GM12878 (cell line): ENCODE measurements at regions not wholly inside any gene's neighbourhood (a gene's known extent, or its start where the extent isn't known, plus 50 kb on each side); places are given as distances from the start of the nearest gene placed in this dataset.

Experiments
- ATAC-seq: fragments of 200-7000 bp; cut with Tn5 transposase; 3 replicates; pipeline ENCODE4 v1.9.1; 2020; ENCODE audit warnings: mild to moderate bottlenecking, moderate library complexity
- BruUV-seq: library from RNA; stranded (reverse); fragments of 400-500 nt; replicated peaks from 2 replicates; lab custom pipeline; 2021; lab: Mats Ljungman, UMichigan
- CTCF ChIA-PET: fragments of 300-600 bp; sonication (Branson Sonifier 250); formaldehyde crosslinking; extraction: SDS; loops from one replicate; lab custom pipeline; 2021; ENCODE audit warnings: inconsistent platforms; lab: Yijun Ruan, JAX
- POLR2A ChIA-PET: fragments of 350-600 bp; formaldehyde crosslinking; extraction: SDS; loops from one replicate; lab custom pipeline; 2021; ENCODE audit warnings: inconsistent platforms; lab: Charles Lee
- RAD21 ChIA-PET: fragments of 300-600 bp; sonication (Branson Sonifier 250); formaldehyde crosslinking; loops from one replicate; lab custom pipeline; 2023; ENCODE audit warnings: antibody characterized with exemption; ENCODE audit not compliant: unreplicated experiment; lab: Charles Lee
- SMC1A ChIA-PET: fragments of 300-600 bp; sonication (Branson Sonifier 250); formaldehyde crosslinking; loops from one replicate; lab custom pipeline; 2023; ENCODE audit not compliant: unreplicated experiment, uncharacterized antibody; lab: Charles Lee
- DNase-seq: peaks from one replicate; pipeline ENCODE4 v3.0.0-alpha.2; 2011; ENCODE audit warnings: low read depth, low spot score
- FAIRE-seq: peaks from 3 replicates; lab custom pipeline; 2011; peaks lifted over from hg19 to GRCh38; lab: Jason Lieb, UNC
- H2AFZ ChIP-seq: 2 replicates; pipeline ENCODE4 v1.6.0; 2011; ENCODE audit warnings: low read depth, low read length, control low read depth; ENCODE audit not compliant: control insufficient read depth
- H3K27ac ChIP-seq: 2 replicates; pipeline ENCODE4 v1.5.1; 2011; ENCODE audit warnings: control low read depth; ENCODE audit not compliant: control insufficient read depth, insufficient read depth
- H3K27me3 ChIP-seq, 2 experiments: replicated peaks in 1 of 2; 2 replicates each; pipeline versions ENCODE4 v1.6.0 to v1.6.1; 2011; ENCODE audit warnings: low read length in 1 of 2; ENCODE audit not compliant: control insufficient read depth in 2 of 2, insufficient read depth in 2 of 2
- H3K36me3 ChIP-seq, 2 experiments: 2 replicates each; pipeline ENCODE4 v1.5.1; 2011; ENCODE audit warnings: low read length in 1 of 2; ENCODE audit not compliant: control insufficient read depth in 2 of 2, insufficient read depth in 2 of 2
- H3K4me1 ChIP-seq: 2 replicates; pipeline ENCODE4 v1.6.1; 2011; ENCODE audit warnings: mild to moderate bottlenecking, low read length, moderate library complexity, mixed read lengths; ENCODE audit not compliant: control insufficient read depth, insufficient read depth
- H3K4me2 ChIP-seq: 2 replicates; pipeline ENCODE4 v1.6.0; 2011; ENCODE audit warnings: control low read depth; ENCODE audit not compliant: control insufficient read depth, insufficient read depth
- H3K4me3 ChIP-seq: fragments of 200-600 bp; sonication (generic); 2 replicates; pipeline ENCODE4 v1.5.1; 2016
- H3K79me2 ChIP-seq: 2 replicates; pipeline ENCODE4 v1.6.0; 2011; ENCODE audit warnings: low read length; ENCODE audit not compliant: control insufficient read depth, insufficient read depth
- H3K9ac ChIP-seq: 2 replicates; pipeline ENCODE4 v1.8.0; 2011; ENCODE audit warnings: low read length, control low read depth, mixed read lengths; ENCODE audit not compliant: control insufficient read depth, insufficient read depth
- H3K9me3 ChIP-seq: replicated peaks from 3 replicates; pipeline ENCODE4 v1.5.1; 2011; ENCODE audit warnings: mild to moderate bottlenecking, low read length; ENCODE audit not compliant: control insufficient read depth, insufficient read depth
- H4K20me1 ChIP-seq: 2 replicates; pipeline ENCODE4 v1.6.0; 2011; ENCODE audit not compliant: control insufficient read depth, insufficient read depth
- BACH1 ChIP-seq: fragments of 450-650 bp; IDR thresholded peaks from 2 replicates; pipeline ENCODE4 v1.6.1; 2017; ENCODE audit warnings: mild to moderate bottlenecking, borderline replicate concordance
- CBX3 ChIP-seq: fragments of 200-600 bp; sonication (generic); IDR thresholded peaks from 2 replicates; pipeline ENCODE4 v1.6.1; 2016; ENCODE audit warnings: low read depth, borderline replicate concordance
- EZH2 ChIP-seq: IDR thresholded peaks from 2 replicates; pipeline ENCODE4 v1.6.1; 2012; ENCODE audit warnings: low read depth, mild to moderate bottlenecking, control low read depth, inconsistent platforms, low read length, borderline replicate concordance; ENCODE audit not compliant: control insufficient read depth
- FOXM1 ChIP-seq: IDR thresholded peaks from 2 replicates; pipeline ENCODE4 v1.6.1; 2012; ENCODE audit warnings: low read depth, mild to moderate bottlenecking, inconsistent platforms, low read length, moderate library complexity
- IRF4 ChIP-seq: IDR thresholded peaks from 2 replicates; pipeline ENCODE4 v1.6.1; 2011; ENCODE audit warnings: low read depth, low read length
- JUNB ChIP-seq: IDR thresholded peaks from 2 replicates; pipeline ENCODE4 v1.6.1; 2016; ENCODE audit warnings: antibody characterized with exemption, mild to moderate bottlenecking
- NBN ChIP-seq: fragments of 450-650 bp; IDR thresholded peaks from 2 replicates; pipeline ENCODE4 v1.6.1; 2016
- NRF1 ChIP-seq: conservative IDR thresholded peaks from 2 replicates; pipeline ENCODE4 v1.6.1; 2011; ENCODE audit warnings: mild to moderate bottlenecking, low read depth, low read length, improper control_type of control experiment
- SMARCA5 ChIP-seq: fragments of 450-650 bp; IDR thresholded peaks from 2 replicates; pipeline ENCODE4 v1.6.1; 2017; ENCODE audit warnings: mild to moderate bottlenecking
- SREBF1 ChIP-seq: IDR thresholded peaks from 2 replicates; pipeline ENCODE4 v1.6.1; 2012; ENCODE audit warnings: mild to moderate bottlenecking, low read length
- STAT1 ChIP-seq: fragments of 450-650 bp; conservative IDR thresholded peaks from 2 replicates; pipeline ENCODE4 v1.6.1; 2014; ENCODE audit warnings: antibody characterized with exemption, mild to moderate bottlenecking
- WRNIP1 ChIP-seq: IDR thresholded peaks from 2 replicates; pipeline ENCODE4 v1.6.1; 2011; ENCODE audit warnings: low read depth, low read length, improper control_type of control experiment, borderline replicate concordance
- ZNF384 ChIP-seq: IDR thresholded peaks from 2 replicates; pipeline ENCODE4 v1.6.1; 2012; ENCODE audit warnings: low read depth, mild to moderate bottlenecking, low read length, improper control_type of control experiment, borderline replicate concordance
- ZSCAN29 ChIP-seq: fragments of 450-650 bp; IDR thresholded peaks from 2 replicates; pipeline ENCODE4 v1.6.1; 2017; ENCODE audit warnings: mild to moderate bottlenecking, moderate library complexity
- WGBS: methylation state at CpG from one replicate; pipeline ENCODE4 v1.1.6; 2016; ENCODE audit warnings: low lambda C conversion rate; ENCODE audit not compliant: insufficient replicate concordance, insufficient coverage; ENCODE audit errors: missing lambda C conversion rate; 5-methylcytosine and 5-hydroxymethylcytosine counted together
- in situ Hi-C: fragments of 300-500 bp; cut with MboI; formaldehyde crosslinking; loops from 9 replicates; pipeline ENCODE4 v1.14.3; 2018; ENCODE audit warnings: mixed read lengths
- intact Hi-C: fragments of 100-400 bp; cut with micrococcal nuclease; formaldehyde crosslinking; loops from one replicate; pipeline ENCODE4 v1.14.2; 2022; ENCODE audit not compliant: unreplicated experiment
- TF ChIP-seq, protein P1 (sequence below): IDR thresholded peaks from 2 replicates; pipeline ENCODE4 v1.6.1; 2012; ENCODE audit warnings: low read depth, low read length, improper control_type of control experiment
- TF ChIP-seq, protein P2 (sequence below): IDR thresholded peaks from 2 replicates; pipeline ENCODE4 v1.6.1; 2012; ENCODE audit warnings: mild to moderate bottlenecking, low read depth, low read length
- TF ChIP-seq, protein P3 (sequence below): IDR thresholded peaks from 2 replicates; pipeline ENCODE4 v1.6.1; 2012; ENCODE audit warnings: low read length, inconsistent platforms
- TF ChIP-seq, protein P4 (sequence below): fragments of 450-650 bp; IDR thresholded peaks from 2 replicates; pipeline ENCODE4 v1.6.1; 2018; ENCODE audit warnings: borderline replicate concordance, mild to moderate bottlenecking; ENCODE audit not compliant: partially characterized antibody

DNA sequence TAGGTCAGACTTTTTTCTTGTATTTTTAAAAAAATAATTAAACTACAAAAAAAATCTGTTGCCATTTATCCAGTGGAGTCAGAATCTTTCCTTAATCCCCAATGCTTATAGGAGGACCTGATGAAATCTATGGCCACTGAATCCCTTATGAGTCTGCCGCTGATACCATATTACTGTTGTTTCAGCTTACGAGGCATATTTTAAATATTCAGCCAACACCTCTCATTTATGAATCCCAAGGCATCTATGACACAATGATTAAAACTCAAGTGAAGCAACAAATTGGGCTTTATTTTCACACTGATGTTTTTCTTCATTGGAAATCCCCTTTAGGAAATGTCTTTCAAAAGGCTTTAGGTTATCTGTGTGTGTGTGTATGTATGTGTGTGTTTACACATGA, 137.8 kb upstream of the PUDP start:
- TF ChIP-seq ZSCAN29 = no peak
- TF ChIP-seq FOXM1 = no peak
- no peak for TF ChIP-seq STAT1
- no peak for TF ChIP-seq SMARCA5
- TF ChIP-seq SREBF1 = no peak
- no peak for TF ChIP-seq ZNF384
- TF ChIP-seq CBX3 = no peak
- no peak for TF ChIP-seq EZH2
- no peak for TF ChIP-seq NRF1
- TF ChIP-seq WRNIP1 = no peak
- TF ChIP-seq, protein P1, sequence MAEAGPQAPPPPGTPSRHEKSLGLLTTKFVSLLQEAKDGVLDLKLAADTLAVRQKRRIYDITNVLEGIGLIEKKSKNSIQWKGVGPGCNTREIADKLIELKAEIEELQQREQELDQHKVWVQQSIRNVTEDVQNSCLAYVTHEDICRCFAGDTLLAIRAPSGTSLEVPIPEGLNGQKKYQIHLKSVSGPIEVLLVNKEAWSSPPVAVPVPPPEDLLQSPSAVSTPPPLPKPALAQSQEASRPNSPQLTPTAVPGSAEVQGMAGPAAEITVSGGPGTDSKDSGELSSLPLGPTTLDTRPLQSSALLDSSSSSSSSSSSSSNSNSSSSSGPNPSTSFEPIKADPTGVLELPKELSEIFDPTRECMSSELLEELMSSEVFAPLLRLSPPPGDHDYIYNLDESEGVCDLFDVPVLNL = no peak
- no peak for TF ChIP-seq IRF4
- TF ChIP-seq BACH1 = no peak
- TF ChIP-seq, protein P2, sequence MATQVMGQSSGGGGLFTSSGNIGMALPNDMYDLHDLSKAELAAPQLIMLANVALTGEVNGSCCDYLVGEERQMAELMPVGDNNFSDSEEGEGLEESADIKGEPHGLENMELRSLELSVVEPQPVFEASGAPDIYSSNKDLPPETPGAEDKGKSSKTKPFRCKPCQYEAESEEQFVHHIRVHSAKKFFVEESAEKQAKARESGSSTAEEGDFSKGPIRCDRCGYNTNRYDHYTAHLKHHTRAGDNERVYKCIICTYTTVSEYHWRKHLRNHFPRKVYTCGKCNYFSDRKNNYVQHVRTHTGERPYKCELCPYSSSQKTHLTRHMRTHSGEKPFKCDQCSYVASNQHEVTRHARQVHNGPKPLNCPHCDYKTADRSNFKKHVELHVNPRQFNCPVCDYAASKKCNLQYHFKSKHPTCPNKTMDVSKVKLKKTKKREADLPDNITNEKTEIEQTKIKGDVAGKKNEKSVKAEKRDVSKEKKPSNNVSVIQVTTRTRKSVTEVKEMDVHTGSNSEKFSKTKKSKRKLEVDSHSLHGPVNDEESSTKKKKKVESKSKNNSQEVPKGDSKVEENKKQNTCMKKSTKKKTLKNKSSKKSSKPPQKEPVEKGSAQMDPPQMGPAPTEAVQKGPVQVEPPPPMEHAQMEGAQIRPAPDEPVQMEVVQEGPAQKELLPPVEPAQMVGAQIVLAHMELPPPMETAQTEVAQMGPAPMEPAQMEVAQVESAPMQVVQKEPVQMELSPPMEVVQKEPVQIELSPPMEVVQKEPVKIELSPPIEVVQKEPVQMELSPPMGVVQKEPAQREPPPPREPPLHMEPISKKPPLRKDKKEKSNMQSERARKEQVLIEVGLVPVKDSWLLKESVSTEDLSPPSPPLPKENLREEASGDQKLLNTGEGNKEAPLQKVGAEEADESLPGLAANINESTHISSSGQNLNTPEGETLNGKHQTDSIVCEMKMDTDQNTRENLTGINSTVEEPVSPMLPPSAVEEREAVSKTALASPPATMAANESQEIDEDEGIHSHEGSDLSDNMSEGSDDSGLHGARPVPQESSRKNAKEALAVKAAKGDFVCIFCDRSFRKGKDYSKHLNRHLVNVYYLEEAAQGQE = no peak
- TF ChIP-seq, protein P3, sequence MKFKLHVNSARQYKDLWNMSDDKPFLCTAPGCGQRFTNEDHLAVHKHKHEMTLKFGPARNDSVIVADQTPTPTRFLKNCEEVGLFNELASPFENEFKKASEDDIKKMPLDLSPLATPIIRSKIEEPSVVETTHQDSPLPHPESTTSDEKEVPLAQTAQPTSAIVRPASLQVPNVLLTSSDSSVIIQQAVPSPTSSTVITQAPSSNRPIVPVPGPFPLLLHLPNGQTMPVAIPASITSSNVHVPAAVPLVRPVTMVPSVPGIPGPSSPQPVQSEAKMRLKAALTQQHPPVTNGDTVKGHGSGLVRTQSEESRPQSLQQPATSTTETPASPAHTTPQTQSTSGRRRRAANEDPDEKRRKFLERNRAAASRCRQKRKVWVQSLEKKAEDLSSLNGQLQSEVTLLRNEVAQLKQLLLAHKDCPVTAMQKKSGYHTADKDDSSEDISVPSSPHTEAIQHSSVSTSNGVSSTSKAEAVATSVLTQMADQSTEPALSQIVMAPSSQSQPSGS = no peak
- TF ChIP-seq, protein P4, sequence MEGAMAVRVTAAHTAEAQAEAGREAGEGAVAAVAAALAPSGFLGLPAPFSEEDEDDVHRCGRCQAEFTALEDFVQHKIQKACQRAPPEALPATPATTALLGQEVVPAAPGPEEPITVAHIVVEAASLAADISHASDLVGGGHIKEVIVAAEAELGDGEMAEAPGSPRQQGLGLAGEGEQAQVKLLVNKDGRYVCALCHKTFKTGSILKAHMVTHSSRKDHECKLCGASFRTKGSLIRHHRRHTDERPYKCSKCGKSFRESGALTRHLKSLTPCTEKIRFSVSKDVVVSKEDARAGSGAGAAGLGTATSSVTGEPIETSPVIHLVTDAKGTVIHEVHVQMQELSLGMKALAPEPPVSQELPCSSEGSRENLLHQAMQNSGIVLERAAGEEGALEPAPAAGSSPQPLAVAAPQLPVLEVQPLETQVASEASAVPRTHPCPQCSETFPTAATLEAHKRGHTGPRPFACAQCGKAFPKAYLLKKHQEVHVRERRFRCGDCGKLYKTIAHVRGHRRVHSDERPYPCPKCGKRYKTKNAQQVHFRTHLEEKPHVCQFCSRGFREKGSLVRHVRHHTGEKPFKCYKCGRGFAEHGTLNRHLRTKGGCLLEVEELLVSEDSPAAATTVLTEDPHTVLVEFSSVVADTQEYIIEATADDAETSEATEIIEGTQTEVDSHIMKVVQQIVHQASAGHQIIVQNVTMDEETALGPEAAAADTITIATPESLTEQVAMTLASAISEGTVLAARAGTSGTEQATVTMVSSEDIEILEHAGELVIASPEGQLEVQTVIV = no peak
- TF ChIP-seq NBN = no peak
- no peak for TF ChIP-seq JUNB
- H2AFZ ChIP-seq = no peak overlapping the region
- no peak overlapping the region for H3K9ac ChIP-seq
- H3K4me2 ChIP-seq = no peak overlapping the region
- intact Hi-C loops (no loop called here), in situ Hi-C loops (no loop called here)
- no peaks in the 10 kb centered on the region for H3K4me1 ChIP-seq
- H3K27me3 ChIP-seq = no peaks in the 10 kb centered on the region
- RAD21 ChIA-PET = interaction anchor here (0.8 kb wide), 1 partner anchor 92 kb away, joined by 3 read pairs; no protein-coding TSS in a partner anchor
- H3K36me3 ChIP-seq = no peaks in the 10 kb centered on the region
- no peaks in the 10 kb centered on the region for H3K9me3 ChIP-seq
- DNase-seq (no peak), FAIRE-seq (no peak), ATAC-seq (no peak)
- SMC1A ChIA-PET = no interaction called here
- WGBS = 98% methylated on average over 2 of the region's 2 CpGs
- H3K27ac ChIP-seq = no peak overlapping the region
- BruUV-seq = no TSS peak
- no peaks in the 10 kb centered on the region for H4K20me1 ChIP-seq
- no peak overlapping the region for H3K4me3 ChIP-seq
- CTCF ChIA-PET = no interaction called here
- H3K79me2 ChIP-seq = no peaks in the 10 kb centered on the region
- POLR2A ChIA-PET = no interaction called here
